ENCODE measurements at regions not wholly inside any gene's neighbourhood (a gene's known extent, or its start where the extent isn't known, plus 50 kb on each side); places are given as distances from the start of the nearest gene placed in this dataset.

GRCh38 chr7:121576148-121576917, 180.2 kb upstream of the FAM3C start:
- H3K4me3 ChIP-seq (ENCODE audit: low read depth, low read length) = no peak overlapping the region
- no peak for TF ChIP-seq CTCF (IDR thresholded peaks at IDR 0.05; ENCODE audit: low read depth, low read length, missing control alignments)
- DNase-seq (ENCODE audit: low read depth) = no peak

GRCh38 chr7:121575194-121575765, 179.2 kb upstream of the FAM3C start:
- H3K4me3 ChIP-seq (ENCODE audit: low read depth, low read length) = no peak overlapping the region
- TF ChIP-seq CTCF (IDR thresholded peaks at IDR 0.05; ENCODE audit: low read depth, low read length, missing control alignments) = no peak
- DNase-seq (ENCODE audit: low read depth) = no peak

- no peak for DNase-seq (ENCODE audit: low read depth)
- no peak for TF ChIP-seq CTCF (IDR thresholded peaks at IDR 0.05; ENCODE audit: low read depth, low read length, missing control alignments)
- H3K4me3 ChIP-seq (ENCODE audit: low read depth, low read length) = no peak overlapping the region
Measured at GRCh38 chr7:121574109-121574508, 178.0 kb upstream of the FAM3C start.

- no peak for TF ChIP-seq CTCF (IDR thresholded peaks at IDR 0.05; ENCODE audit: low read depth, low read length, missing control alignments)
- no peak for DNase-seq (ENCODE audit: low read depth)
- H3K4me3 ChIP-seq (ENCODE audit: low read depth, low read length) = no peak overlapping the region
Measured at GRCh38 chr7:121572615-121573014, 176.5 kb upstream of the FAM3C start.

- DNase-seq (ENCODE audit: low read depth) = no peak
- TF ChIP-seq CTCF (IDR thresholded peaks at IDR 0.05; ENCODE audit: low read depth, low read length, missing control alignments) = no peak
- H3K4me3 ChIP-seq (ENCODE audit: low read depth, low read length) = no peak overlapping the region
Measured at GRCh38 chr7:121570365-121570764, 174.3 kb upstream of the FAM3C start.

- no peak overlapping the region for H3K4me3 ChIP-seq (ENCODE audit: low read depth, low read length)
- DNase-seq (ENCODE audit: low read depth) = no peak
- TF ChIP-seq CTCF (IDR thresholded peaks at IDR 0.05; ENCODE audit: low read depth, low read length, missing control alignments) = peak; percentile 26
Measured at GRCh38 chr7:121563177-121563576, 167.1 kb upstream of the FAM3C start.

GRCh38 chr7:121562259-121562658, 166.2 kb upstream of the FAM3C start:
- no peak for DNase-seq (ENCODE audit: low read depth)
- no peak overlapping the region for H3K4me3 ChIP-seq (ENCODE audit: low read depth, low read length)
- no peak for TF ChIP-seq CTCF (IDR thresholded peaks at IDR 0.05; ENCODE audit: low read depth, low read length, missing control alignments)

Data from GM12864 (cell line).